HCT116 (cell line): ENCODE measurements at regions not wholly inside any gene's neighbourhood (a gene's known extent, or its start where the extent isn't known, plus 50 kb on each side); places are given as distances from the start of the nearest gene placed in this dataset.

Experiments used
- ATAC-seq: fragments of 200-7000 bp; cut with Tn5 transposase; 2 replicates; pipeline ENCODE4 v1.9.1; 2020; ENCODE audit warnings: mild to moderate bottlenecking, moderate library complexity
- BruUV-seq: library from RNA; stranded (reverse); fragments of 400-500 nt; replicated peaks from 2 replicates; lab custom pipeline; 2021; lab: Mats Ljungman, UMichigan
- CTCF ChIA-PET: fragments of 300-600 bp; sonication (Branson Sonifier 250); formaldehyde crosslinking; loops from one replicate; lab custom pipeline; 2021; ENCODE audit warnings: antibody characterized with exemption; lab: Charles Lee
- POLR2A ChIA-PET: fragments of 300-600, 350-600 bp; sonication (Branson Sonifier 250); formaldehyde crosslinking; loops from one replicate; lab custom pipeline; 2021; ENCODE audit warnings: antibody characterized with exemption; lab: Charles Lee
- RAD21 ChIA-PET, 2 experiments: fragments of 300-600 bp; sonication (Branson Sonifier 250); formaldehyde crosslinking; loops; one replicate each; lab custom pipeline; 2023; ENCODE audit warnings: low total read pairs in 2 of 2; ENCODE audit not compliant: uncharacterized antibody in 2 of 2, unreplicated experiment in 2 of 2, low non-redundant PET in 1 of 2; lab: Charles Lee
- DNase-seq: peaks from one replicate; pipeline ENCODE4 v3.0.0-alpha.2; 2010; ENCODE audit warnings: low read depth, low spot score
- H2AFZ ChIP-seq: fragments of 200-600 bp; shearing (Covaris generic), sonication (generic); 2 replicates; pipeline ENCODE4 v1.6.1; 2017; ENCODE audit warnings: low read depth, mixed run types, mixed read lengths, antibody characterized with exemption, low read length; ENCODE audit not compliant: poor library complexity, severe bottlenecking
- H3K27ac ChIP-seq: 2 replicates; pipeline ENCODE4 v1.5.1; 2012; ENCODE audit warnings: low read depth, low read length
- H3K27me3 ChIP-seq: fragments of 200-600 bp; sonication (generic); 2 replicates; pipeline ENCODE4 v1.6.1; 2016; ENCODE audit warnings: mixed run types, low read length, mixed read lengths; ENCODE audit not compliant: insufficient read depth
- H3K36me3 ChIP-seq, 2 experiments: fragments of 200-500 bp in 1 of 2; fragments of 200-600 bp in 1 of 2; sonication (Bioruptor generic) in 1 of 2; sonication (generic) in 1 of 2; 2 replicates each; pipeline versions ENCODE4 v1.5.1 to v1.6.1; 2014 to 2016; ENCODE audit warnings: low read length in 2 of 2, inconsistent platforms in 1 of 2, mixed read lengths in 1 of 2, mixed run types in 1 of 2; ENCODE audit not compliant: insufficient read depth in 2 of 2, control insufficient read depth in 1 of 2
- H3K4me1 ChIP-seq, 2 experiments: fragments of 200-600 bp in 1 of 2; sonication (generic) in 1 of 2; 2 replicates each; pipeline versions ENCODE4 v1.5.1 to v1.6.1; 2012 to 2017; ENCODE audit warnings: low read length in 2 of 2, inconsistent platforms in 1 of 2, mild to moderate bottlenecking in 1 of 2, mixed read lengths in 1 of 2, mixed run types in 1 of 2, moderate library complexity in 1 of 2; ENCODE audit not compliant: insufficient read depth in 2 of 2, control insufficient read depth in 1 of 2
- H3K4me2 ChIP-seq: fragments of 200-600 bp; sonication (generic); 2 replicates; pipeline ENCODE4 v1.6.1; 2017; ENCODE audit warnings: mixed run types, low read length, mixed read lengths
- H3K4me3 ChIP-seq, 2 experiments: fragments of 200-600 bp in 1 of 2; sonication (generic) in 1 of 2; replicated peaks in 1 of 2; 2 replicates each; pipeline ENCODE4 v1.5.1; 2011 to 2016; ENCODE audit warnings: low read length in 2 of 2, control low read depth in 1 of 2, low read depth in 1 of 2, mild to moderate bottlenecking in 1 of 2, mixed read lengths in 1 of 2, mixed run types in 1 of 2
- H3K79me2 ChIP-seq: fragments of 200-600 bp; sonication (generic); 2 replicates; pipeline ENCODE4 v1.6.1; 2017; ENCODE audit warnings: mild to moderate bottlenecking, mixed run types, low read length, moderate library complexity, mixed read lengths; ENCODE audit not compliant: insufficient read depth
- H3K9ac ChIP-seq: fragments of 200-600 bp; sonication (generic); 2 replicates; pipeline ENCODE4 v1.6.1; 2016; ENCODE audit warnings: low read length, mixed read lengths
- H3K9me2 ChIP-seq: fragments of 200-600 bp; sonication (generic), shearing (Covaris generic); 2 replicates; pipeline ENCODE4 v1.6.1; 2017; ENCODE audit warnings: mixed run types, mild to moderate bottlenecking, moderate library complexity; ENCODE audit not compliant: insufficient read depth
- H3K9me3 ChIP-seq, 2 experiments: fragments of 200-500 bp in 1 of 2; fragments of 200-600 bp in 1 of 2; sonication (Bioruptor generic) in 1 of 2; sonication (generic) in 1 of 2; 2 replicates each; pipeline ENCODE4 v1.6.1; 2014 to 2017; ENCODE audit warnings: low read length in 2 of 2, mixed read lengths in 2 of 2, inconsistent platforms in 1 of 2, low read depth in 1 of 2, mild to moderate bottlenecking in 1 of 2, mixed run types in 1 of 2, moderate library complexity in 1 of 2; ENCODE audit not compliant: control insufficient read depth in 1 of 2, insufficient read depth in 1 of 2
- H4K20me1 ChIP-seq: fragments of 200-600 bp; sonication (generic), shearing (Covaris generic); 2 replicates; pipeline ENCODE4 v1.6.1; 2017; ENCODE audit warnings: mixed run types, mild to moderate bottlenecking, moderate library complexity; ENCODE audit not compliant: insufficient read depth
- CEBPB ChIP-seq: IDR thresholded peaks from 2 replicates; pipeline ENCODE4 v1.6.1; 2012; ENCODE audit warnings: low read depth
- EGR1 ChIP-seq: IDR thresholded peaks from 2 replicates; pipeline ENCODE4 v1.6.1; 2012; ENCODE audit warnings: low read depth
- ELF1 ChIP-seq: IDR thresholded peaks from 2 replicates; pipeline ENCODE4 v1.6.1; 2012; ENCODE audit warnings: low read depth, borderline replicate concordance
- EZH2 ChIP-seq: fragments of 200-600 bp; sonication (generic); IDR thresholded peaks from 2 replicates; pipeline ENCODE4 v1.6.1; 2017; ENCODE audit warnings: antibody characterized with exemption, mixed run types
- FOSL1 ChIP-seq: IDR thresholded peaks from 2 replicates; pipeline ENCODE4 v1.6.1; 2012; ENCODE audit warnings: low read depth
- RAD21 ChIP-seq: IDR thresholded peaks from 2 replicates; pipeline ENCODE4 v1.6.1; 2012; ENCODE audit warnings: low read depth, mild to moderate bottlenecking
- YY1 ChIP-seq: IDR thresholded peaks from 2 replicates; pipeline ENCODE4 v1.6.1; 2011; ENCODE audit warnings: low read length, low read depth, moderate library complexity, mild to moderate bottlenecking; ENCODE audit not compliant: insufficient replicate concordance; ENCODE audit errors: extremely low read depth
- ZFX ChIP-seq: fragments of 450-650 bp; IDR thresholded peaks from 2 replicates; pipeline ENCODE4 v1.6.1; 2017
- ZNF274 ChIP-seq: fragments of 200-500 bp; sonication (Bioruptor generic); IDR thresholded peaks from 2 replicates; pipeline ENCODE4 v1.6.1; 2014; ENCODE audit warnings: mild to moderate bottlenecking, low read depth, low read length, inconsistent platforms
- intact Hi-C: fragments of 100-400 bp; cut with micrococcal nuclease; formaldehyde crosslinking; loops from 2 replicates; pipeline ENCODE4 v1.10.0; 2022
- TF ChIP-seq, protein P1 (sequence below): IDR thresholded peaks from 2 replicates; pipeline ENCODE4 v1.6.1; 2012
- TF ChIP-seq, protein P2 (sequence below): IDR thresholded peaks from 2 replicates; pipeline ENCODE4 v1.6.1; 2012
- TF ChIP-seq, protein P3 (sequence below), 3 experiments: fragments of 200-600 bp in 1 of 3; sonication (generic) in 1 of 3; IDR thresholded peaks in 2 of 3; conservative IDR thresholded peaks in 1 of 3; 2 replicates each; pipeline ENCODE4 v1.5.1; 2012 to 2017; ENCODE audit warnings: low read depth in 2 of 3, low read length in 2 of 3, antibody characterized with exemption in 1 of 3, borderline replicate concordance in 1 of 3, control low read depth in 1 of 3, mild to moderate bottlenecking in 1 of 3, mixed read lengths in 1 of 3, mixed run types in 1 of 3, moderate library complexity in 1 of 3; ENCODE audit not compliant: insufficient read depth in 1 of 3

DNA sequence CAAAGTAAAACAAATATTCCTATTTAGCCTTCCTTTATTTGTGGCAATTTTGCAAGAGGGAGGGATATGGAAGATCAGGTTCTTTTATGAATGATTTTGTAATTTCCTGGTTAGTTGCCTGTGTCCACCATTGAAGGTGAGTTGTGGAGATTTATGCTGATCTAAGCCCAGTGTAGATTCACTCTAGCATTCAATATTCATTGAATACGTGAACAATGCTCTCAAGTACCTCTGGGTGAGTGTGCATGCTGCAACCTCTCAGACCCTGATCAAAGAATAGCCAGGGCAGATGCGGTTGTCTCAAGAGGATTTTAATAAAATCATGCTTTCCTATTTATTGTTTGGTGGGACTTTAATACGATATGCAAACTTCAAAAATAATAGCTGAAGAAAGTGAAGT is 628.4 kb downstream of the SPRY1 start:
- DNase-seq = no peak
- no peaks in the 10 kb centered on the region for H3K27me3 ChIP-seq
- ChIA-PET RAD21 (no interaction called here), POLR2A (no interaction called here), CTCF (no interaction called here)
- H3K4me1 ChIP-seq = no peaks in the 10 kb centered on the region
- no peak for ATAC-seq
- BruUV-seq = no TSS peak
- no peak overlapping the region for H3K9ac ChIP-seq
- no peaks in the 10 kb centered on the region for H3K9me3 ChIP-seq
- H3K4me3 ChIP-seq = no peak overlapping the region
- intact Hi-C loops = no loop called here
- no peak overlapping the region for H3K27ac ChIP-seq
- TF ChIP-seq ZNF274 = no peak
- no peak for TF ChIP-seq YY1
- no peak for TF ChIP-seq FOSL1
- TF ChIP-seq, protein P1, sequence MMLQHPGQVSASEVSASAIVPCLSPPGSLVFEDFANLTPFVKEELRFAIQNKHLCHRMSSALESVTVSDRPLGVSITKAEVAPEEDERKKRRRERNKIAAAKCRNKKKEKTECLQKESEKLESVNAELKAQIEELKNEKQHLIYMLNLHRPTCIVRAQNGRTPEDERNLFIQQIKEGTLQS = no peak
- no peak for TF ChIP-seq EGR1
- TF ChIP-seq ZFX = no peak
- no peaks in the 10 kb centered on the region for H3K36me3 ChIP-seq
- H3K79me2 ChIP-seq = no peaks in the 10 kb centered on the region
- no peaks in the 10 kb centered on the region for H4K20me1 ChIP-seq
- no peak overlapping the region for H3K4me2 ChIP-seq
- no peaks in the 10 kb centered on the region for H3K9me2 ChIP-seq
- no peak overlapping the region for H2AFZ ChIP-seq

DNA sequence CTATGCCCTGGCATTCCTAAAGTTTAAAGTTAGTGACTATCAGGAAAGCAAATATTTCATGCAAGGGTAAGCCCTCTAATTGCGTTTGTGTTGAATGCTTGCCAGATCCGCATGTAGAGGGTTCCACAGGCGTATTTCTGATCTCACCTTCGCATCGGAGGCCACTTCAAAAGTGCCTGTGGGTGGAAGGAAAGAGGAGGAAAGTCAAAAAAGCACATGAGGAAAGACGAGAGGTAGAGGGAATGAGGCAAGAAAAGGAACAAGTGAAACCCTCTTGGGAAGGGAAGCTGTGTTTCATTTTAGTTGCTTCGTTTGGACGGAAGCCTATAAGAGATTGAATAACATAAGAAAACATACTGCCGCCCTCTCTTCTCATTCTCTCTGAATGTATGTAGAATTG is 628.8 kb downstream of the SPRY1 start:
- BruUV-seq = no TSS peak
- Histone ChIP-seq H3K4me1 (no peaks in the 10 kb centered on the region), H3K27ac (no peak overlapping the region), H3K79me2 (no peaks in the 10 kb centered on the region), H3K4me2 (no peak overlapping the region), H3K9me3 (no peaks in the 10 kb centered on the region), H4K20me1 (no peaks in the 10 kb centered on the region), H3K4me3 (no peak overlapping the region), H3K27me3 (no peaks in the 10 kb centered on the region), H3K36me3 (no peaks in the 10 kb centered on the region), H2AFZ (no peak overlapping the region), H3K9me2 (no peaks in the 10 kb centered on the region), H3K9ac (no peak overlapping the region)
- ChIA-PET RAD21 (no interaction called here), POLR2A (no interaction called here), CTCF (no interaction called here)
- TF ChIP-seq EZH2 (no peak), ELF1 (no peak), YY1 (no peak), CEBPB (no peak), RAD21 (no peak), ZFX (no peak), FOSL1 (no peak), EGR1 (no peak)
- TF ChIP-seq, protein P1 = no peak
- TF ChIP-seq, protein P2, sequence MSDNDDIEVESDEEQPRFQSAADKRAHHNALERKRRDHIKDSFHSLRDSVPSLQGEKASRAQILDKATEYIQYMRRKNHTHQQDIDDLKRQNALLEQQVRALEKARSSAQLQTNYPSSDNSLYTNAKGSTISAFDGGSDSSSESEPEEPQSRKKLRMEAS = no peak
- TF ChIP-seq, protein P3, sequence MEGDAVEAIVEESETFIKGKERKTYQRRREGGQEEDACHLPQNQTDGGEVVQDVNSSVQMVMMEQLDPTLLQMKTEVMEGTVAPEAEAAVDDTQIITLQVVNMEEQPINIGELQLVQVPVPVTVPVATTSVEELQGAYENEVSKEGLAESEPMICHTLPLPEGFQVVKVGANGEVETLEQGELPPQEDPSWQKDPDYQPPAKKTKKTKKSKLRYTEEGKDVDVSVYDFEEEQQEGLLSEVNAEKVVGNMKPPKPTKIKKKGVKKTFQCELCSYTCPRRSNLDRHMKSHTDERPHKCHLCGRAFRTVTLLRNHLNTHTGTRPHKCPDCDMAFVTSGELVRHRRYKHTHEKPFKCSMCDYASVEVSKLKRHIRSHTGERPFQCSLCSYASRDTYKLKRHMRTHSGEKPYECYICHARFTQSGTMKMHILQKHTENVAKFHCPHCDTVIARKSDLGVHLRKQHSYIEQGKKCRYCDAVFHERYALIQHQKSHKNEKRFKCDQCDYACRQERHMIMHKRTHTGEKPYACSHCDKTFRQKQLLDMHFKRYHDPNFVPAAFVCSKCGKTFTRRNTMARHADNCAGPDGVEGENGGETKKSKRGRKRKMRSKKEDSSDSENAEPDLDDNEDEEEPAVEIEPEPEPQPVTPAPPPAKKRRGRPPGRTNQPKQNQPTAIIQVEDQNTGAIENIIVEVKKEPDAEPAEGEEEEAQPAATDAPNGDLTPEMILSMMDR (IDR thresholded peaks at IDR 0.05 in 2 of 3, conservative IDR thresholded peaks at IDR 0.05 in 1 of 3; ENCODE audit: borderline replicate concordance in 1 of 3, insufficient read depth in 1 of 3, low read depth in 2 of 3, low read length in 2 of 3) = no peak
- intact Hi-C loops = no loop called here
- ATAC-seq (no peak), DNase-seq (no peak)
